MM.1S (cell line): ENCODE measurements at regions not wholly inside any gene's neighbourhood (a gene's known extent, or its start where the extent isn't known, plus 50 kb on each side); places are given as distances from the start of the nearest gene placed in this dataset.
"Not testable (repeated sequence)": the region's sequence is repeated elsewhere in the genome, so short reads cannot be mapped to it uniquely, and the experiment has no call there.

Source experiments
- CTCF ChIP-seq: fragments of 300-600 bp; sonication (generic); IDR thresholded peaks from 2 replicates; pipeline ENCODE4 v1.5.1; 2016; ENCODE audit warnings: antibody characterized with exemption, low read length, mixed read lengths
- EZH2 ChIP-seq: fragments of 300-600 bp; sonication (generic); optimal IDR thresholded peaks from 2 replicates; pipeline ENCODE3; 2017; ENCODE audit warnings: low read depth, mild to moderate bottlenecking, antibody characterized with exemption, low read length, mixed read lengths

- not testable (repeated sequence) for TF ChIP-seq CTCF, EZH2
Measured at GRCh38 chr11:106577384-106577783, 440.9 kb downstream of the GUCY1A2 start.
